HG02623 (cell line): ENCODE measurements at regions not wholly inside any gene's neighbourhood (a gene's known extent, or its start where the extent isn't known, plus 50 kb on each side); places are given as distances from the start of the nearest gene placed in this dataset.

Experiments used
- ATAC-seq: cut with Tn5 transposase; IDR thresholded peaks from one replicate; pipeline ENCODE4 v1.9.1; 2021; ENCODE audit warnings: moderate library complexity; ENCODE audit not compliant: unreplicated experiment

- no peak for ATAC-seq
These were observed 179.6 kb downstream of the SHOX start for GRCh38 chrX:810186-810585.

- no peak for ATAC-seq
These were observed 178.5 kb downstream of the SHOX start for GRCh38 chrX:809081-809480.

GRCh38 chrX:806586-806985, 176.0 kb downstream of the SHOX start:
- ATAC-seq, result no peak

- ATAC-seq, result no peak
These were observed 175.4 kb downstream of the SHOX start for GRCh38 chrX:805988-806387.

DNA sequence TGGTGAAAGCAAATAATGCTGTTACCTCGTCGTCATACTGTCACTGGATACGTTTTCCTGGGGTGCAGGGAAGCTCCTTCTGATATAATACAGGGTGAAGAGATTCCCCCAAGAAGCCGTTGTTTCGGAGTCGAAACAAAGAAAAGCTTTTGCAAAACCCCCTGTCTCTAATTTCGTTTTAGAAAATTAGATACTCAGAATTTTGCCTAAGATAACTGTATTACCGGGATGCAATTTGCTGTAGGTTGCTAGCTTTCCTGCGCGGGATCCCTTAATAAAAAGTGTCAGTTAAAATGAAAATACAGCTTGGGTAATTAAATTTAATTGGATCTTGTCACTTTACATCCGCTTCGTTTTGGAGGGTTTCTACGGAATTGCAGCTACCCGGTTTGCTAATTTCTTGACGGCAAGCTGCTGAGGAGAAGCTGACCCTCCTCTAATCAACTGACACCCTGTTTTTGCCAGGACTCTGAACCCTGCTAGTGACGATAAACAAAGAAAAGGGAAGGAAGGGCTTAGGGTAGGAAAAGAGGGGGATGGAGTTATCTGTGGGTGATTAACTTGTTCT, 174.6 kb downstream of the SHOX start:
- no peak for ATAC-seq

DNA sequence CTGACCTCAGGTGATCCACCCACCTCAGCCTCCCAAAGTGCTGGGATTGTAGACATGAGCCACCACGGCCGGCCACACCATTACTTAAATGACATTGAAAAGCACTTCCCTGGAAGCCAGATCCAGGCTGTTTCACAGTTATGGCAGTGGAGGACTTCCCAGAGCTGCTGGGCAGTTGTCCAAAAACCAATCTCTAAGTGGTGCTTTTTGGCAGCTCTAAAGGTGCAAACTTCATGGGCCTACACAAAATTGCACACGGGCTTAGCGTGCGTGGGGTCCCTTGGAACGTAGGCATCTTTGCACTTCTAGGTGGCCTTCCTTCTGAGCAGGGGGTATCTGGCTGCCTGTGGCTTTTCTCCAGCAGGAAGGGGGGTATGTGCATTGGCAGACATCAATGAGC, 172.3 kb downstream of the SHOX start:
- no peak for ATAC-seq

GRCh38 chrX:799808-800207, 169.2 kb downstream of the SHOX start:
- no peak for ATAC-seq

GRCh38 chrX:794311-794710, 163.7 kb downstream of the SHOX start:
- ATAC-seq, result no peak

- no peak for ATAC-seq
These were observed 162.7 kb downstream of the SHOX start for GRCh38 chrX:793216-793770.

- no peak for ATAC-seq
These were observed 161.0 kb downstream of the SHOX start for GRCh38 chrX:791479-792034.

DNA sequence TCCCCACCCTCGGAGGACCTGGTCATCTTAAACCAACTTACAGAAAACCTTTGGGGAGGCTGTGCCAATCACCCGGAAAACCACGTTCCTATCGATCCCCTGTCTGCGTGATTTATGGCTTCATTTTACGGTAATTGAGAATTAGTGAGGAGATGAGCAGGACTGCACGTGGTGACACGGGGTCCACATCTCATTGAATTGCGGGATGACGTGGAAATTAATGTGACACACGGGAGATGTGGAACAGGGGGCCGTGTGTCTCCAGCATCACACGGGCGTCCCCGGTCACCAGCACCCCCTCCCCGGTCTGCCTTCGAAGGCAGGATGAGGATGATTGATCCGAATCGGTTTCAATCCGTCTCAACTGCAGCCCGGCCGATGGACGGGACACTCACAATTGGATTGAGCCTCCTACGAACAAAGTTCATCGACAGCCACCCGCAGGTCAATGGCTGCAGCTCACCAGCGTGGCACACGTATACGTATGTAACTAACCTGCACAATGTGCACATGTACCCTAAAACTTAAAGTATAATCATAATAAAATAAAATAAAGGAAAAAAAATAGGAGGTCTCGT, 160.3 kb downstream of the SHOX start:
- ATAC-seq, result no peak

DNA sequence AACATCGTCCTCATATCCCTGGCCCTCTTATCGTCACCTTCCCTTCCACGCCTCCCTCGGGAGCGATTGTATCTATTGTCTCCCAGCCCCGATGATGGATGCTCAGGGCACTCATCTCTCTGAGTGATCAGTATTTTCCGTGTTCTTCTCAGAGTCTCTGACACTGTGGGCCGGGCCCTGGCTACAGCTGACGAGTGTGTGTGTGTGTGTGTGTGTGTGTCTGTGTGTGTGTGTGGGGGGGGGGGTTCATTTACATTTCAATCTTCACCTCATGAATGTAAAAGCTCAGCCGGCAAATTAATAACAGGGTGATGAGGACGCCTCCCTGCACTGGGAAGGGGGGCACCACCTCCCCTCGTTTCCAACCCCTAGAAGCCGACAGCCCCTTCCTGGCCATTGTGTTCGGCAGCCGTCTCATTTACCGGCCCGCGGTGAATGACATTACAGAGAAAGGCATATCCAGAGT, 159.5 kb downstream of the SHOX start:
- ATAC-seq, result no peak

DNA sequence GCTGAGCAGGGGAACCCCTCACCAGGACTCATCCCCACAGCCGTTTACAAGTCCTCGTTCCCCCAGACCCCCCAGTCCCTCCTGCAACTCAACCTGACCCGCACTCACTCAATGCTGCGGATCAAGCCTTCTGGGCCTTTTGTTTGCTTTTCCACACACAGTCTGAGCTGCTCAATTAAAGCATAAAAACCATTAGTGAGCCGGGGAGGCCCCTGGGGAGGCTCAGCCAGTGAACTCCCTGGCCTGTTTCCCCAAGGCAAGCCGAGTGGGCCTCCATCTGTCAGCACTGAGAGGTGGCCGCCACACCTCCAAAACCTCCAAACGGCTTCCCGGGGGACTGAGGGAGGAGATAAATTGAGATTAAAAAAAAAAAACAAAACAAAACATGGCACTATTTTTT, 158.5 kb downstream of the SHOX start:
- ATAC-seq, result no peak

- no peak for ATAC-seq
These were observed 155.9 kb downstream of the SHOX start for GRCh38 chrX:786441-786881.

GRCh38 chrX:784829-785228, 154.2 kb downstream of the SHOX start:
- no peak for ATAC-seq

DNA sequence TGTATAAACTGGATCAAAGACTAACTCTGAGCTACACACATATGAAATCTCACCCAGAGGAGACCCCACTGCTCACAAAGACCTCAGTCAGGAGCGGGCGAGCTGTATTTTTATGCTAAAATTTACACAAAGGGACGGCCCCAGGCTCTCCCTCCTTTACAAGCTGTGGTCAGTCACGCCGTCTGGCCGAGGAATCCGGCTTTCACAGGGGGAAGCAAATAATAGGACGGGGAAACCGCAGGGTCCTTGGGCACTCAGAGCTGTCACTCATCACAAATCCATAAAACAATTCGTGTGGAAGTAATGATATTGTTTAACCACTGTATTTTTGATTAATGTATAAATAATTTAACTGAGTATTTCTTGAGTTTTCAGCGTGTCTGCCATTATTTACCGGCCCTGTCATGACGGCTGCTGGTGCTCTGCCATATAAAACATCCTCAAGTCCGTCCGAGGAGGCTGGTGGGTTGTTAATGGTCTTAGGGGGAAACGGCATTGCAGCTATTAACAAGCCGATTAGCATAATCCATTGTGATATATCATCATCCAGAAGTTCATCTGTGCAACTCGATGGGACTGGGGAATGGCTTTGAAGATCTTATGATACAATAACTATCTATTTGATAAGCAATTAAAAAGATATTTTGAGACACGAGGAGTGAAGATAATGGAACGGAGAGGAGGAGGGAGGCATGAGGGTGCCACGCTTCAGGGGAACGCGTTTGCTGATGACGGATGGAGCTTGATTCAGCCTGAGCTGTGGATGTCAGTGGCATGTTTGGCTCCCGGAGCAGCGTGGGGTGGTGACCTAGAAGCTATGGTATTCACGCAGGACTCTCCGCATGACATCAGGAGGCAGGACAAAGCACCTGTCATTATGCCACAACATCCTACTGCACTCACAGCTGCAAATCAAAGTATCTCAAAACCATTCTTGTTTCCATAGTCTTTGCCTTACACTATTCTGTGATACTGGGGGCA, 150.9 kb downstream of the SHOX start:
- no peak for ATAC-seq

DNA sequence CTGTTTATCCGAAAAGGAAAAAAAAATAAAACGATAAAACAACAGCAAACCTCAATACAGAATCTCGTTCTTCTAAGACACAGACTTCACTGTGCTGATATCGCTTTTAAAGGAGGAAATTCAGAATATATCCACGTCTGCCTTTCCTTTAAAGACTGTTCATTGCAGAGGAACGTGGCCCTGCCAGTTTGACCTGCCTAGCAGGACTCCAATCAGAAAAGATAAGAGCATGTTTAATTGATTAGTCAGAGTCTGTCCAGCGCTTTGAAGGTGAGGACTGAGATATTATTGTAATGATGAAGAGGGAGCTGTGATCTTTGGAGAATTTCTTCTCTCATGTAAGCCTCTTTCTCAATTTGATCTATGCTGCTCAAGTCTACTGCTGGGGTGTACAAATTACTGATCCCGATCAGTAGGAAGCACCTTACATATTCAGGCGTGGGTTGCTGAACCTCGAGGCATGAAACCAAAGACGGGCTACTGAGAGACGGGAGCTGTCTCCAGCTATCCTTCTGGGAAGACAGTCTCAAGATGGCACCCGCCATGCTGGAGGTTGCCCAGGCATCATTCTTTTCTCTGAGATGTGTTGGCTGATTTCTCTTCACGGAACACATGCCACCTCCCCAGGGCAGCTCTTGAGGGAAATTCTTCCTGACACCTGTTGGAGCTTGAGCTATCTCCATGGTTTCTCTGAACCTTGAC, 146.1 kb downstream of the SHOX start:
- no peak for ATAC-seq

- ATAC-seq, result no peak
These were observed 145.5 kb downstream of the SHOX start for GRCh38 chrX:776061-776460.

GRCh38 chrX:774536-774935, 143.9 kb downstream of the SHOX start:
- no peak for ATAC-seq

DNA sequence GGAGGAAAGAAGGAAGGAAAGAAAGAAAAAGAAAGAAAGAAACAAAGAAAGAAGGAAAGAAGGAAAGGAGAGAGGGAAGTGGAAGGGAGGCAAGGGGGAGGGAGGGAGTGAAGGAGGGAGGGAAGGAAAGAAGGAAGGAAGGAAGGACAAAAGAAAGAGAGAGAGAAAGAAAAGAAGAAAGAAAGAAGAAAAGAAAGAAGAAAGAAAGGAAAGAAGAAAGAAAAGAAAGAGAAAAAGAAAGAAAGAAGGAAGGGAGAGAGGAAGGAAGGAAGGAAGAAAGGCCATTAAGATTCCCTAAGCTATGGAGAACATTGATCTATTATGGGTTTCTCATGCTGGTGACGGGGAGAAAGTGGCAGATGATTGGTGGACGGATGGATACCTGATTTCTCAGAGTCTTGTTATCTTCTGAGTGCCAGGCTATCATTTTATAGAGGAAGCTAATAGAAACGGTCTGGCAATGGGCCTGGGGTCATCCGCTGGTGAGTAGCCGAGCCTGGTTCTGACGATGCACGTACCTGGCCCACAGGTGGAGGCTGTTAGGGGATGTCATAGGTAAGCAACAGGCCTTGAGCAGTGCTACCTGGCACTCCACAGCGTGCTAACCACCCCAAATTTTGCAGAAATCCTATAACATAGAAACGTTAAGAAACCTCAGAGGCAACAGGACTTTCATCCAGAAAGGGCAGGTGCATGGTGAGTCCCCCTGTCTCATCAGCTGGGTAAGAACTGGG, 142.9 kb downstream of the SHOX start:
- ATAC-seq, result no peak
